ENCODE measurements at regions not wholly inside any gene's neighbourhood (a gene's known extent, or its start where the extent isn't known, plus 50 kb on each side); places are given as distances from the start of the nearest gene placed in this dataset.

GRCh38 chr4:130479020-130479419 is 1383.1 kb downstream of the C4orf33 start:
- TF ChIP-seq MAX (IDR thresholded peaks at IDR 0.05; ENCODE audit: low read depth, low read length) = no peak
- no peak for TF ChIP-seq CTCF (IDR thresholded peaks at IDR 0.05; ENCODE audit: low read depth, low read length)
